Stomach (tissue), 8 donors: ENCODE measurements at regions not wholly inside any gene's neighbourhood (a gene's known extent, or its start where the extent isn't known, plus 50 kb on each side); places are given as distances from the start of the nearest gene placed in this dataset.

Source experiments
- DNase-seq, 2 donors: peaks; one replicate each; pipeline versions ENCODE4 v3.0.0 to v3.0.0-alpha.2; 2013 to 2019
- H3K27ac ChIP-seq, 5 donors: fragments of 200-600 bp in 4 of 5; sonication (generic) in 4 of 5; one replicate each; pipeline ENCODE4 v1.5.1; 2013 to 2019; ENCODE audit warnings: mild to moderate bottlenecking in 1 of 5, moderate library complexity in 1 of 5
- H3K27me3 ChIP-seq, 3 donors: fragments of 200-600 bp; sonication (generic); one replicate each; pipeline ENCODE4 v1.5.1; 2017 to 2019; ENCODE audit warnings: mixed run types in 1 of 3
- H3K36me3 ChIP-seq, 4 donors: fragments of 200-600 bp; sonication (generic); 1 replicate in 3 of 4; 2 replicates in 1 of 4; pipeline ENCODE4 v1.5.1; 2016 to 2019
- H3K4me1 ChIP-seq, 4 donors: fragments of 200-600 bp; sonication (generic); one replicate each; pipeline ENCODE4 v1.5.1; 2016 to 2019
- H3K4me3 ChIP-seq, 4 donors: fragments of 200-600 bp; sonication (generic) in 3 of 4; one replicate each; pipeline ENCODE4 v1.5.1; 2016 to 2019; ENCODE audit warnings: mild to moderate bottlenecking in 1 of 4
- H3K9me3 ChIP-seq, 4 donors: fragments of 200-600 bp; sonication (generic); one replicate each; pipeline ENCODE4 v1.5.1; 2016 to 2019
- CTCF ChIP-seq, 7 experiments: fragments of 450-650 bp in 4 of 7; fragments of 200-600 bp in 3 of 7; sonication (generic) in 3 of 7; IDR thresholded peaks; one replicate each; pipeline ENCODE4 v1.5.1; 2016 to 2019; ENCODE audit warnings: antibody characterized with exemption in 7 of 7, control low read depth in 2 of 7, mild to moderate bottlenecking in 1 of 7
- EP300 ChIP-seq: sonication (generic); formaldehyde crosslinking; IDR thresholded peaks from one replicate; pipeline ENCODE4 v1.6.1; 2017; ENCODE audit warnings: antibody characterized with exemption
- POLR2A ChIP-seq, 4 donors: fragments of 450-650 bp; IDR thresholded peaks; one replicate each; pipeline ENCODE4 v1.6.1; 2016; ENCODE audit warnings: antibody characterized with exemption in 4 of 4, control low read depth in 2 of 4, mild to moderate bottlenecking in 1 of 4, moderate library complexity in 1 of 4
- POLR2AphosphoS5 ChIP-seq, 3 donors: sonication (generic); formaldehyde crosslinking; IDR thresholded peaks; one replicate each; pipeline ENCODE4 v1.6.1; 2016; ENCODE audit warnings: antibody characterized with exemption in 3 of 3
- WGBS, 5 donors: extraction: QIAGEN DNeasy Blood & Tissue Kit in 3 of 5; methylation state at CpG; one replicate each; pipeline versions ENCODE4 v1.1.5 to v1.1.7; 2013 to 2018; 5-methylcytosine and 5-hydroxymethylcytosine counted together
- intact Hi-C: fragments of 100-400 bp; cut with DNase I; formaldehyde crosslinking; loops from one replicate; pipeline ENCODE4 v1.15.1; 2023; ENCODE audit warnings: low total_unique reads
- donor health status: healthy with polysubstance abuse.
- donor health status: Bipolar disorder and iron deficiency.
- donor health status: healthy.

DNA sequence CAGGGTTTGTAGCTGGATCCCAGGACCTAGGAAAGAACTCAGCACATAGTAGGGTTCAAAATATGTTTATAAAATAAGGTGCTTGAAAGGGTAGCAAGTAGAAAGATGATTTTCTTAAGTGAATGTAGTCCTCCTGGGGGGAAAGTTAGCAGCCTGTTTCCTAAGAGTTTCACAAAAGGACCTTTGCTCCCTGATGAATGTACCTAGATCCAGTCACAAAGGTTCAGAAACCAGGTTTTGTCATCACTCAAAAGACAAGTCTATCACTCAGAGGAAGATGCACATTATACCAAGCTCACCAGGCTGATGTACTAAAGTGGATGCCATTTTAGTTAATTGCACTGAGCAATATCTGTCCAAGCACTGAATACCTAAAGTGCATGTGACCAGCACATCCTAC is 378.2 kb downstream of the BCL11A start:
- Histone ChIP-seq H3K4me1 (no peaks in the 10 kb centered on the region), H3K27me3 (no peaks in the 10 kb centered on the region), H3K27ac (no peak overlapping the region), H3K4me3 (no peak overlapping the region), H3K36me3 (no peaks in the 10 kb centered on the region), H3K9me3 (no peaks in the 10 kb centered on the region)
- intact Hi-C loops, result no loop called here
- DNase-seq, result no peak
- TF ChIP-seq EP300 (no peak), POLR2A (IDR thresholded peaks at IDR 0.05) (no peak), CTCF (IDR thresholded peaks at IDR 0.05) (no peak), POLR2AphosphoS5 (IDR thresholded peaks at IDR 0.05) (no peak)

- TF ChIP-seq POLR2A (IDR thresholded peaks at IDR 0.05) (no peak), POLR2AphosphoS5 (IDR thresholded peaks at IDR 0.05) (no peak), EP300 (no peak), CTCF (IDR thresholded peaks at IDR 0.05) (no peak)
- Histone ChIP-seq H3K9me3 (no peaks in the 10 kb centered on the region), H3K36me3 (no peaks in the 10 kb centered on the region), H3K27ac (no peak overlapping the region), H3K27me3 (no peaks in the 10 kb centered on the region), H3K4me3 (no peak overlapping the region), H3K4me1 (no peaks in the 10 kb centered on the region)
- DNase-seq, result no peak
- intact Hi-C loops, result no loop called here
- WGBS, 5 donors, result 75 to 100% (median 88%) methylated on average over 1 of the region's 1 CpG
Observed at GRCh38 chr2:60174146-60174545, 379.3 kb downstream of the BCL11A start.

DNA sequence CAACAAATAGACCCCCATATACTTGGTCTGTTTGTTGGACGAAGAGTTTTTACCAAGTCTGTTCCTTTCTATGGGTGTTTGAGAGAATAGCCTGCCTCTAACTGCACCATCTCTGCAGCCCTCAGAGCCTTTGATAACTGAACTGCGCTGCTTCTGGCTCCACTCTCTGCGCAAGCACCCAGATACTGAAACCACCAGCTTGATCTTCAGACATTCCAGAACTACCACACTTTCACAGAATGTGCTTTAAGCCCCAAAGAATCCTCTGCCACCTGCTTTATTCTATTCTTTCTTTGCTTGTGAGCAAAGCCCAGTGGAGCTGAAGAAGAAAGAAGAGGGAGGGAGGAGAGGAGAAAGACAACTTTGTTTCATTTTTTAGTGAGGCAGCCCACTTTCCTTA is 380.7 kb downstream of the BCL11A start:
- Histone ChIP-seq H3K9me3 (no peaks in the 10 kb centered on the region), H3K4me3 (no peak overlapping the region), H3K27me3 (no peaks in the 10 kb centered on the region), H3K36me3 (no peaks in the 10 kb centered on the region), H3K4me1 (no peaks in the 10 kb centered on the region), H3K27ac (no peak overlapping the region)
- WGBS, 5 donors, result 82 to 95% (median 89%) methylated on average over 3 of the region's 3 CpGs
- DNase-seq, result no peak
- intact Hi-C loops, result no loop called here
- TF ChIP-seq CTCF (IDR thresholded peaks at IDR 0.05) (no peak), EP300 (no peak), POLR2AphosphoS5 (IDR thresholded peaks at IDR 0.05) (no peak), POLR2A (IDR thresholded peaks at IDR 0.05) (no peak)

GRCh38 chr2:60170272-60170671 is 383.2 kb downstream of the BCL11A start:
- no peak overlapping the region for H3K27ac ChIP-seq
- DNase-seq, result no peak
- H3K4me1 ChIP-seq, result no peaks in the 10 kb centered on the region
- WGBS, 5 donors, result 85 to 97% (median 93%) methylated on average over 3 of the region's 3 CpGs
- no peaks in the 10 kb centered on the region for H3K27me3 ChIP-seq
- no peak overlapping the region for H3K4me3 ChIP-seq
- no peaks in the 10 kb centered on the region for H3K9me3 ChIP-seq
- intact Hi-C loops, result no loop called here
- H3K36me3 ChIP-seq, result no peaks in the 10 kb centered on the region
- TF ChIP-seq POLR2AphosphoS5 (IDR thresholded peaks at IDR 0.05), result no peak
- TF ChIP-seq CTCF (IDR thresholded peaks at IDR 0.05), result no peak
- no peak for TF ChIP-seq EP300
- TF ChIP-seq POLR2A (IDR thresholded peaks at IDR 0.05), result no peak

- WGBS, 5 donors, result 43 to 93% (median 86%) methylated on average over 1 to 3 of the region's 3 CpGs
- TF ChIP-seq POLR2A (IDR thresholded peaks at IDR 0.05), result no peak
- no peak for TF ChIP-seq EP300
- no peak for TF ChIP-seq CTCF (IDR thresholded peaks at IDR 0.05)
- no peak for TF ChIP-seq POLR2AphosphoS5 (IDR thresholded peaks at IDR 0.05)
Observed at GRCh38 chr2:60168247-60168646, 385.2 kb downstream of the BCL11A start.

More at GRCh38 chr2:60168247-60168646, 385.2 kb downstream of the BCL11A start:
- Histone ChIP-seq H3K27me3 (no peaks in the 10 kb centered on the region), H3K27ac (no peak overlapping the region), H3K4me3 (no peak overlapping the region), H3K4me1 (no peaks in the 10 kb centered on the region), H3K9me3 (no peaks in the 10 kb centered on the region), H3K36me3 (no peaks in the 10 kb centered on the region)
- intact Hi-C loops, result no loop called here
- DNase-seq, result no peak
